HepG2 (cell line): ENCODE measurements at regions not wholly inside any gene's neighbourhood (a gene's known extent, or its start where the extent isn't known, plus 50 kb on each side); places are given as distances from the start of the nearest gene placed in this dataset.

Experiments used
- ATAC-seq: fragments of 200-7000 bp; cut with Tn5 transposase; 3 replicates; pipeline ENCODE4 v1.9.1; 2020; ENCODE audit warnings: mild to moderate bottlenecking, moderate library complexity
- BruUV-seq: library from RNA; stranded (reverse); fragments of 400-500 nt; replicated peaks from 2 replicates; lab custom pipeline; 2021; lab: Mats Ljungman, UMichigan
- CTCF ChIA-PET: fragments of 300-600 bp; formaldehyde crosslinking; extraction: SDS; loops from one replicate; lab custom pipeline; 2021; ENCODE audit warnings: low total read pairs, inconsistent platforms, low intra/inter-chr PET ratio; lab: Yijun Ruan, JAX
- POLR2A ChIA-PET: fragments of 350-600 bp; sonication (Branson Sonifier 250); formaldehyde crosslinking; loops from one replicate; lab custom pipeline; 2020; ENCODE audit warnings: antibody characterized with exemption, inconsistent platforms; lab: Yijun Ruan, JAX
- DNase-seq: peaks from one replicate; pipeline ENCODE4 v3.0.0-alpha.2; 2015; ENCODE audit warnings: low spot score
- FAIRE-seq: peaks from 3 replicates; lab custom pipeline; 2011; peaks lifted over from hg19 to GRCh38; lab: Jason Lieb, UNC
- H2AFZ ChIP-seq: one replicate; pipeline ENCODE4 v1.6.1; 2011; ENCODE audit warnings: low read length, inconsistent platforms
- H3K27ac ChIP-seq: fragments of 300-600 bp; 3 replicates; pipeline ENCODE4 v1.8.0; 2011; ENCODE audit warnings: mixed run types, mild to moderate bottlenecking, mixed read lengths, low read length, inconsistent platforms; ENCODE audit not compliant: insufficient read depth; ENCODE audit errors: extremely low read length
- H3K27me3 ChIP-seq, 2 experiments: fragments of 200-600 bp in 1 of 2; 2 replicates in 1 of 2; 3 replicates in 1 of 2; pipeline versions ENCODE4 v1.6.0 to v1.8.0; 2011; ENCODE audit warnings: low read length in 2 of 2, mild to moderate bottlenecking in 2 of 2, moderate library complexity in 2 of 2, inconsistent platforms in 1 of 2; ENCODE audit not compliant: insufficient read depth in 2 of 2, control insufficient read depth in 1 of 2
- H3K36me3 ChIP-seq, 2 experiments: fragments of 200-600 bp in 1 of 2; replicated peaks in 1 of 2; 2 replicates in 1 of 2; 3 replicates in 1 of 2; pipeline versions ENCODE4 v1.5.1 to v1.8.0; 2011; ENCODE audit warnings: low read length in 2 of 2, inconsistent platforms in 1 of 2; ENCODE audit not compliant: insufficient read depth in 2 of 2, control insufficient read depth in 1 of 2
- H3K4me1 ChIP-seq: 2 replicates; pipeline ENCODE4 v1.5.1; 2012; ENCODE audit warnings: low read length, inconsistent platforms; ENCODE audit not compliant: insufficient read depth
- H3K4me2 ChIP-seq: 2 replicates; pipeline ENCODE4 v1.6.0; 2011; ENCODE audit warnings: low read depth, low read length, inconsistent platforms
- H3K4me3 ChIP-seq, 3 experiments: fragments of 200-600 bp in 1 of 3; sonication (generic), shearing (Covaris generic) in 1 of 3; replicated peaks in 1 of 3; 2 replicates each; pipeline ENCODE4 v1.5.1; 2011 to 2016; ENCODE audit warnings: low read length in 3 of 3, inconsistent platforms in 2 of 3, low read depth in 2 of 3, mild to moderate bottlenecking in 2 of 3, control low read depth in 1 of 3, mixed read lengths in 1 of 3; ENCODE audit not compliant: insufficient read depth in 1 of 3
- H3K79me2 ChIP-seq: one replicate; pipeline ENCODE4 v1.6.1; 2011; ENCODE audit warnings: low read length, inconsistent platforms; ENCODE audit not compliant: insufficient read depth
- H3K9ac ChIP-seq: 2 replicates; pipeline ENCODE4 v1.6.0; 2011; ENCODE audit warnings: mild to moderate bottlenecking, low read depth, low read length, inconsistent platforms; ENCODE audit not compliant: insufficient read depth
- H3K9me3 ChIP-seq: 2 replicates; pipeline ENCODE4 v1.5.1; 2012; ENCODE audit warnings: mild to moderate bottlenecking, low read length
- H4K20me1 ChIP-seq: 2 replicates; pipeline ENCODE4 v1.6.0; 2011; ENCODE audit warnings: inconsistent platforms, mild to moderate bottlenecking, low read length, moderate library complexity; ENCODE audit not compliant: insufficient read depth
- AKAP8 ChIP-seq: sonication (generic); formaldehyde crosslinking; IDR thresholded peaks from 2 replicates; pipeline ENCODE4 v1.5.1; 2020; ENCODE audit warnings: mild to moderate bottlenecking, missing genetic modification reagents
- CENPX ChIP-seq: sonication (generic); formaldehyde crosslinking; IDR thresholded peaks from 2 replicates; pipeline ENCODE4 v1.9.0; 2021; ENCODE audit warnings: mild to moderate bottlenecking, missing genetic modification reagents, moderate library complexity
- CTCF ChIP-seq: sonication (generic); formaldehyde crosslinking; IDR thresholded peaks from 2 replicates; pipeline ENCODE4 v1.5.0; 2020; ENCODE audit warnings: mild to moderate bottlenecking, missing genetic modification reagents, moderate library complexity
- FOSL1 ChIP-seq: sonication (generic); formaldehyde crosslinking; IDR thresholded peaks from 2 replicates; pipeline ENCODE4 v1.9.0; 2021; ENCODE audit warnings: missing genetic modification reagents, borderline replicate concordance
- MLLT10 ChIP-seq: sonication (generic); formaldehyde crosslinking; IDR thresholded peaks from 2 replicates; pipeline ENCODE4 v1.4.0; 2020; ENCODE audit warnings: missing genetic modification reagents
- MZF1 ChIP-seq: sonication (generic); formaldehyde crosslinking; IDR thresholded peaks from 2 replicates; pipeline ENCODE4 v1.8.1; 2023; ENCODE audit warnings: mild to moderate bottlenecking, missing genetic modification reagents, borderline replicate concordance
- PRPF4 ChIP-seq: fragments of 200-400 bp; formaldehyde crosslinking; IDR thresholded peaks from 2 replicates; pipeline ENCODE4 v1.6.1; 2016; ENCODE audit warnings: low read length, low read depth; ENCODE audit not compliant: poor library complexity, severe bottlenecking
- XRCC5 ChIP-seq: fragments of 200-400 bp; formaldehyde crosslinking; optimal IDR thresholded peaks from 2 replicates; pipeline ENCODE3; 2017; ENCODE audit warnings: mild to moderate bottlenecking, low read length
- ZFY ChIP-seq: sonication (generic); formaldehyde crosslinking; IDR thresholded peaks from 2 replicates; pipeline ENCODE4 v1.4.0; 2020; ENCODE audit warnings: missing genetic modification reagents
- ZNF121 ChIP-seq: sonication (generic); formaldehyde crosslinking; IDR thresholded peaks from 2 replicates; pipeline ENCODE4 v1.5.0; 2020; ENCODE audit warnings: mild to moderate bottlenecking, missing genetic modification reagents
- ZNF124 ChIP-seq: sonication (generic); formaldehyde crosslinking; IDR thresholded peaks from 2 replicates; pipeline ENCODE4 v1.4.0; 2020; ENCODE audit warnings: missing genetic modification reagents
- ZNF263 ChIP-seq: sonication (generic); formaldehyde crosslinking; IDR thresholded peaks from 2 replicates; pipeline ENCODE4 v1.4.0; 2020; ENCODE audit warnings: missing genetic modification reagents
- ZNF484 ChIP-seq: sonication (generic); formaldehyde crosslinking; IDR thresholded peaks from 2 replicates; pipeline ENCODE4 v1.5.1; 2020; ENCODE audit warnings: mild to moderate bottlenecking, low read depth, missing genetic modification reagents, borderline replicate concordance
- ZNF549 ChIP-seq: sonication (generic); formaldehyde crosslinking; IDR thresholded peaks from 2 replicates; pipeline ENCODE4 v1.5.0; 2020; ENCODE audit warnings: missing genetic modification reagents
- ZNF552 ChIP-seq: sonication (generic); formaldehyde crosslinking; IDR thresholded peaks from 2 replicates; pipeline ENCODE4 v1.9.0; 2022; ENCODE audit warnings: missing genetic modification reagents, mild to moderate bottlenecking, borderline replicate concordance
- ZSCAN25 ChIP-seq: sonication (generic); formaldehyde crosslinking; IDR thresholded peaks from 2 replicates; pipeline ENCODE4 v1.8.0; 2022; ENCODE audit warnings: mild to moderate bottlenecking, missing genetic modification reagents
- WGBS: methylation state at CpG from one replicate; pipeline ENCODE4 v1.1.6; 2017; ENCODE audit warnings: low lambda C conversion rate; 5-methylcytosine and 5-hydroxymethylcytosine counted together
- in situ Hi-C: cut with HindIII; loops from 2 replicates; pipeline ENCODE4 v1.10.0; 2017; ENCODE audit warnings: low pct_unique_long_range_greater_than_20kb; ENCODE audit not compliant: extremely low pct_ligation_motif_present
- intact Hi-C: fragments of 100-400 bp; cut with micrococcal nuclease; formaldehyde crosslinking; loops from one replicate; pipeline ENCODE4 v1.10.0; 2022; ENCODE audit not compliant: unreplicated experiment
- TF ChIP-seq, protein P1 (sequence below): sonication (generic); formaldehyde crosslinking; IDR thresholded peaks from 2 replicates; pipeline ENCODE4 v1.8.1; 2023; ENCODE audit warnings: missing genetic modification reagents, inconsistent platforms, borderline replicate concordance
- TF ChIP-seq, protein P2 (sequence below): sonication (generic); formaldehyde crosslinking; conservative IDR thresholded peaks from 2 replicates; pipeline ENCODE4 v1.4.0; 2020; ENCODE audit warnings: mild to moderate bottlenecking, missing genetic modification reagents, moderate library complexity
- TF ChIP-seq, protein P3 (sequence below), 2 experiments: fragments of 450-650 bp in 1 of 2; sonication (generic) in 1 of 2; formaldehyde crosslinking; IDR thresholded peaks; 2 replicates each; pipeline versions ENCODE4 v1.5.0 to v1.8.0; 2020 to 2022; ENCODE audit warnings: mild to moderate bottlenecking in 1 of 2, missing genetic modification reagents in 1 of 2

DNA sequence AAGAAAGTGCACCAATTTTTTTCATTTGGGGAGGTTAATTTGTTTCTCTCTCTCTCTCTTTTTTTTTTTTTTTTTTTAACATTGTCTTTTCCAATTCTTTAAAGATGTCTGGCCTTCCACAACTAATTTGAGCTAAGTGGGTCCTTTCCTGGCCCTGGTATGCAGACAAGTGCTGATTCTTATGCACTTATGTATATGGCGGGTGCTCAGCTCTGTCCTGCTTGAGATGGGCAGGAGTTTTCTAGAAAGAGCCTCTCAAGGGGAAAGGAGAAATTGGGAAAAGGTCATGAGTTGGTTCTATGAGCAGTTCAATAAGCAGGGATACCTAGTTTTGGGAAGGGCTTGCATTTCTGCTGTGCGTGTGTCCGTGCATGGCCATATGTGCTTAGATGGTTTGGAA lies 67.8 kb upstream of the NPVF start (continued):
- TF ChIP-seq ZNF124 (CRISPR knock-in tag) (no peak), CENPX (CRISPR knock-in tag) (no peak), FOSL1 (CRISPR knock-in tag) (no peak), ZSCAN25 (CRISPR knock-in tag) (no peak), AKAP8 (CRISPR knock-in tag) (no peak), XRCC5 (no peak), ZNF121 (CRISPR knock-in tag) (no peak), ZFY (CRISPR knock-in tag) (no peak)
- TF ChIP-seq, protein P1, sequence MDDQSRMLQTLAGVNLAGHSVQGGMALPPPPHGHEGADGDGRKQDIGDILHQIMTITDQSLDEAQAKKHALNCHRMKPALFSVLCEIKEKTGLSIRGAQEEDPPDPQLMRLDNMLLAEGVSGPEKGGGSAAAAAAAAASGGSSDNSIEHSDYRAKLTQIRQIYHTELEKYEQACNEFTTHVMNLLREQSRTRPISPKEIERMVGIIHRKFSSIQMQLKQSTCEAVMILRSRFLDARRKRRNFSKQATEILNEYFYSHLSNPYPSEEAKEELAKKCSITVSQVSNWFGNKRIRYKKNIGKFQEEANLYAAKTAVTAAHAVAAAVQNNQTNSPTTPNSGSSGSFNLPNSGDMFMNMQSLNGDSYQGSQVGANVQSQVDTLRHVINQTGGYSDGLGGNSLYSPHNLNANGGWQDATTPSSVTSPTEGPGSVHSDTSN: no peak
- TF ChIP-seq, protein P2, sequence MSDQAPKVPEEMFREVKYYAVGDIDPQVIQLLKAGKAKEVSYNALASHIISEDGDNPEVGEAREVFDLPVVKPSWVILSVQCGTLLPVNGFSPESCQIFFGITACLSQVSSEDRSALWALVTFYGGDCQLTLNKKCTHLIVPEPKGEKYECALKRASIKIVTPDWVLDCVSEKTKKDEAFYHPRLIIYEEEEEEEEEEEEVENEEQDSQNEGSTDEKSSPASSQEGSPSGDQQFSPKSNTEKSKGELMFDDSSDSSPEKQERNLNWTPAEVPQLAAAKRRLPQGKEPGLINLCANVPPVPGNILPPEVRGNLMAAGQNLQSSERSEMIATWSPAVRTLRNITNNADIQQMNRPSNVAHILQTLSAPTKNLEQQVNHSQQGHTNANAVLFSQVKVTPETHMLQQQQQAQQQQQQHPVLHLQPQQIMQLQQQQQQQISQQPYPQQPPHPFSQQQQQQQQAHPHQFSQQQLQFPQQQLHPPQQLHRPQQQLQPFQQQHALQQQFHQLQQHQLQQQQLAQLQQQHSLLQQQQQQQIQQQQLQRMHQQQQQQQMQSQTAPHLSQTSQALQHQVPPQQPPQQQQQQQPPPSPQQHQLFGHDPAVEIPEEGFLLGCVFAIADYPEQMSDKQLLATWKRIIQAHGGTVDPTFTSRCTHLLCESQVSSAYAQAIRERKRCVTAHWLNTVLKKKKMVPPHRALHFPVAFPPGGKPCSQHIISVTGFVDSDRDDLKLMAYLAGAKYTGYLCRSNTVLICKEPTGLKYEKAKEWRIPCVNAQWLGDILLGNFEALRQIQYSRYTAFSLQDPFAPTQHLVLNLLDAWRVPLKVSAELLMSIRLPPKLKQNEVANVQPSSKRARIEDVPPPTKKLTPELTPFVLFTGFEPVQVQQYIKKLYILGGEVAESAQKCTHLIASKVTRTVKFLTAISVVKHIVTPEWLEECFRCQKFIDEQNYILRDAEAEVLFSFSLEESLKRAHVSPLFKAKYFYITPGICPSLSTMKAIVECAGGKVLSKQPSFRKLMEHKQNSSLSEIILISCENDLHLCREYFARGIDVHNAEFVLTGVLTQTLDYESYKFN (CRISPR knock-in tag): no peak
- TF ChIP-seq, all 625 proteins: peak for 0

- Histone ChIP-seq H2AFZ (no peak overlapping the region), H3K4me3 (no peak overlapping the region), H3K9ac (no peak overlapping the region), H3K79me2 (no peaks in the 10 kb centered on the region), H3K9me3 (no peaks in the 10 kb centered on the region), H3K27me3 (peaks cover 0 to 9% of the 10 kb centered on the region in 2 experiments; a peak in 2 of 5 replicates), H3K4me1 (no peaks in the 10 kb centered on the region), H4K20me1 (no peaks in the 10 kb centered on the region), H3K27ac (no peak overlapping the region), H3K4me2 (no peak overlapping the region), H3K36me3 (no peaks in the 10 kb centered on the region)
- FAIRE-seq: no peak
- intact Hi-C loops: no loop called here
- no TSS peak for BruUV-seq
- DNase-seq: no peak
- in situ Hi-C loops: no loop called here
- no peak for TF ChIP-seq ZNF552 (CRISPR knock-in tag)
- TF ChIP-seq CTCF (CRISPR knock-in tag): no peak
- no peak for TF ChIP-seq MZF1 (CRISPR knock-in tag)
- TF ChIP-seq ZNF263 (CRISPR knock-in tag): no peak
- TF ChIP-seq ZNF549 (CRISPR knock-in tag): no peak
- TF ChIP-seq, protein P3, sequence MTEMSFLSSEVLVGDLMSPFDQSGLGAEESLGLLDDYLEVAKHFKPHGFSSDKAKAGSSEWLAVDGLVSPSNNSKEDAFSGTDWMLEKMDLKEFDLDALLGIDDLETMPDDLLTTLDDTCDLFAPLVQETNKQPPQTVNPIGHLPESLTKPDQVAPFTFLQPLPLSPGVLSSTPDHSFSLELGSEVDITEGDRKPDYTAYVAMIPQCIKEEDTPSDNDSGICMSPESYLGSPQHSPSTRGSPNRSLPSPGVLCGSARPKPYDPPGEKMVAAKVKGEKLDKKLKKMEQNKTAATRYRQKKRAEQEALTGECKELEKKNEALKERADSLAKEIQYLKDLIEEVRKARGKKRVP (CRISPR knock-in tag; IDR thresholded peaks at IDR 0.05): no peak
- no peak for TF ChIP-seq ZNF484 (CRISPR knock-in tag)
- no peak for TF ChIP-seq PRPF4
- TF ChIP-seq MLLT10: no peak
- 0% methylated on average over 1 of the region's 1 CpG for WGBS
- ATAC-seq: no peak
- POLR2A ChIA-PET: no interaction called here
- CTCF ChIA-PET: no interaction called here
Measured at GRCh38 chr7:25297278-25297677, 69.0 kb upstream of the NPVF start.
